Vagina (tissue), 2 donors: ENCODE measurements at regions not wholly inside any gene's neighbourhood (a gene's known extent, or its start where the extent isn't known, plus 50 kb on each side); places are given as distances from the start of the nearest gene placed in this dataset.

ENCODE experiments used
- DNase-seq, 2 donors: peaks; one replicate each; pipeline ENCODE4 v3.0.0-alpha.2; 2017; ENCODE audit errors: extremely low spot score in 2 of 2
- H3K27ac ChIP-seq: fragments of 200-600 bp; sonication (generic); one replicate; pipeline ENCODE4 v1.5.1; 2019
- H3K27me3 ChIP-seq: fragments of 200-600 bp; sonication (generic); one replicate; pipeline ENCODE4 v1.5.1; 2019
- H3K36me3 ChIP-seq, 2 donors: fragments of 200-600 bp; sonication (generic); one replicate each; pipeline ENCODE4 v1.5.1; 2017 to 2019
- H3K4me1 ChIP-seq: fragments of 200-600 bp; sonication (generic); one replicate; pipeline ENCODE4 v1.5.1; 2019
- H3K4me3 ChIP-seq, 2 donors: fragments of 200-600 bp; sonication (generic); 1 replicate in 1 of 2; 2 replicates in 1 of 2; pipeline ENCODE4 v1.5.1; 2016 to 2019
- H3K9me3 ChIP-seq: fragments of 200-600 bp; sonication (generic); one replicate; pipeline ENCODE4 v1.5.1; 2019
- POLR2A ChIP-seq, 2 donors: fragments of 450-650 bp; IDR thresholded peaks; one replicate each; pipeline ENCODE4 v1.6.1; 2017; ENCODE audit warnings: antibody characterized with exemption in 2 of 2, mild to moderate bottlenecking in 2 of 2, moderate library complexity in 2 of 2
- POLR2AphosphoS5 ChIP-seq, 2 donors: sonication (generic); formaldehyde crosslinking; IDR thresholded peaks; one replicate each; pipeline ENCODE4 v1.9.0; 2017; ENCODE audit warnings: antibody characterized with exemption in 2 of 2, mild to moderate bottlenecking in 2 of 2, low read depth in 1 of 2; ENCODE audit not compliant: insufficient read depth in 1 of 2
- intact Hi-C: fragments of 100-400 bp; cut with DNase I; formaldehyde crosslinking; loops from one replicate; pipeline ENCODE4 v1.15.1; 2023
- TF ChIP-seq, protein P1 (sequence below), 3 experiments: fragments of 450-650 bp in 2 of 3; fragments of 200-600 bp in 1 of 3; sonication (generic) in 1 of 3; IDR thresholded peaks; one replicate each; pipeline ENCODE4 v1.5.1; 2017 to 2019; ENCODE audit warnings: antibody characterized with exemption in 3 of 3, mild to moderate bottlenecking in 2 of 3, moderate library complexity in 2 of 3

DNA sequence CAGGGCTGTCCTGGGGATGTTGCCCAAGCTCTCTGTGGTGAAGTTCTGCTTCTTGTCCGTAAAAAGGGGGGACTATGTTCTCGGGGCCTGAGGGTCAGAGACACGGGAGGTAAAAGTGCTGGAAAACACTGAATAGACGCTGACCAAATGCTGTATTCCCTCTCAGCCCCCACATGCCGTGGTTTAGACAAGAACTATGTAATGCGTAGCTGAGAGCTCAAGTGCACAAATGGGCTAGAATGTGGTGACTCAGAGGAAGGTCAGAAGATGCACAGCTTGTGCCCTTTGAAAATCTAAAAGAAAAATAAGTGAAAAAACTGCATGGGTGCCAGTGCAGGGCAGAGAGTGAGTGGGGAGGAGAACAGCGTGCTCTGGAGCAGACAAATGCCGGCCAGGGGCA lies 80.3 kb upstream of the MAP4K4 start:
- intact Hi-C loops: no loop called here
- no peak for DNase-seq
- Histone ChIP-seq H3K4me1 (peaks cover 13% of the 10 kb centered on the region), H3K27me3 (no peaks in the 10 kb centered on the region), H3K9me3 (no peaks in the 10 kb centered on the region), H3K4me3 (no peak overlapping the region), H3K27ac (no peak overlapping the region), H3K36me3 (no peaks in the 10 kb centered on the region)
- no peak for TF ChIP-seq POLR2A (IDR thresholded peaks at IDR 0.05)
- TF ChIP-seq POLR2AphosphoS5 (IDR thresholded peaks at IDR 0.05; ENCODE audit: insufficient read depth in 1 of 2, low read depth in 1 of 2): no peak
- TF ChIP-seq, protein P1, sequence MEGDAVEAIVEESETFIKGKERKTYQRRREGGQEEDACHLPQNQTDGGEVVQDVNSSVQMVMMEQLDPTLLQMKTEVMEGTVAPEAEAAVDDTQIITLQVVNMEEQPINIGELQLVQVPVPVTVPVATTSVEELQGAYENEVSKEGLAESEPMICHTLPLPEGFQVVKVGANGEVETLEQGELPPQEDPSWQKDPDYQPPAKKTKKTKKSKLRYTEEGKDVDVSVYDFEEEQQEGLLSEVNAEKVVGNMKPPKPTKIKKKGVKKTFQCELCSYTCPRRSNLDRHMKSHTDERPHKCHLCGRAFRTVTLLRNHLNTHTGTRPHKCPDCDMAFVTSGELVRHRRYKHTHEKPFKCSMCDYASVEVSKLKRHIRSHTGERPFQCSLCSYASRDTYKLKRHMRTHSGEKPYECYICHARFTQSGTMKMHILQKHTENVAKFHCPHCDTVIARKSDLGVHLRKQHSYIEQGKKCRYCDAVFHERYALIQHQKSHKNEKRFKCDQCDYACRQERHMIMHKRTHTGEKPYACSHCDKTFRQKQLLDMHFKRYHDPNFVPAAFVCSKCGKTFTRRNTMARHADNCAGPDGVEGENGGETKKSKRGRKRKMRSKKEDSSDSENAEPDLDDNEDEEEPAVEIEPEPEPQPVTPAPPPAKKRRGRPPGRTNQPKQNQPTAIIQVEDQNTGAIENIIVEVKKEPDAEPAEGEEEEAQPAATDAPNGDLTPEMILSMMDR (IDR thresholded peaks at IDR 0.05): no peak

DNA sequence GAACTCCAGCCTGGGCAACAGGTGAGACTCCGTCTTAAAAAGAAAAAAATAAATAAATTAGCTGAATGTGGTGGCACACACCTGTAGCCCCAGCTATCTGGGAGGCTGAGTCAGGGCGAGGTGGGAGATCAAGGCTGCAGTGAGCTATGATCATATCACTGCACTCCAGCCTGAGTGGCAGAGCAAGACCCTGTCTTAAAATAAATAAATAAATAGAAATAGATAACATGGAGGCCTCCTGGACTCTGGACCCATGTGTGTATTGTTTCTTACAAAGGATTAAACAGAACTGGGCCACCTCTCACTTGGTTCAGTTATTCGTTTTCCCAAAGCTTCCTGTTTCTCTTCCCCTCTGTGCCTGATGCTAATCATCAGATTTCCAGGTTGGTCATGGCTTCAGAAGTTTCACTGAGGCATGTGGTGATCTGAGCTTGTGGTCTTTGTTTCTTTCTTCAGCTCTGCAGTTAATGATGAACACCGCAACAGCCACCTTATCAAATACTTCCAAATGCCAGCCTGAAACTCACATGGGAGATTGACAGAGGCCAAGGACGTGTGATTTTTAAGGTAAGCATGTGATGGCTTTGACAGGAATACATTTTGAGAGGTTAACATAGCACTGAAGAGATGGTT lies 83.3 kb upstream of the MAP4K4 start:
- TF ChIP-seq, protein P1 (IDR thresholded peaks at IDR 0.05): no peak
- no peak for DNase-seq
- intact Hi-C loops: no loop called here
- Histone ChIP-seq H3K27ac (no peak overlapping the region), H3K27me3 (no peaks in the 10 kb centered on the region), H3K4me3 (no peak overlapping the region), H3K9me3 (no peaks in the 10 kb centered on the region), H3K36me3 (no peaks in the 10 kb centered on the region), H3K4me1 (peaks cover 7% of the 10 kb centered on the region)

DNA sequence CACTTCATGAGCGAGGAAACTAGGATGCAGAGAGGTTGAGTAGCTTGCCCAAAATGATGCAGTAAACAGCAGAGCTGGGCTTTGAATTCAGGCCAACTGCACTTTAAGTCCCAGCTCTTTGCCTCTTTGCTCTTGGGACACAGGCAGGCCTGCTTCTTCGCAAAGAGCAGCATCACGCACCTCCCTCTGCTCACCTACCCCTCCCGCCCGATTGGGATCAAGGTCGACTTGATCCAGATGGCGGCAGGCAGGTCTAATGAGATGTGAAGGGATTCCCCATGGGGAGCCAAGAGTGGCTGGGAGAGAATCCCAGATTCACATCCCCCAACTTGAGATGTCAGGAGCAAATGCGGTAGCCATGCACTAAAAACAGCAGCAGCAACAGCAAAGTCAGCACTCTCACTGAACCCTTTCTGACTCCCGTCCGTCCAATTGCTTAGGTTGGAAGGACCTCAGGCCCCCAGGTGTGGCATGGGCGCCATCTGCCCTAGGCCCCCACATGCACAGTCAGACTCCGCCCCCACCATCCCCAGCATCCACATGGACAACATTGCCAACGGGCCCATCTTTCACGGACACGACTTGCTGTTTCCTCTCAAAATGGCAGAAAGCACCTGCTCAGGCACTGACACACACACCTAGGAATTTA lies 84.3 kb upstream of the MAP4K4 start:
- H3K27ac ChIP-seq: no peak overlapping the region
- no peaks in the 10 kb centered on the region for H3K4me1 ChIP-seq
- H3K4me3 ChIP-seq: no peak overlapping the region
- H3K36me3 ChIP-seq: no peaks in the 10 kb centered on the region
- intact Hi-C loops: no loop called here
- DNase-seq: no peak
- no peaks in the 10 kb centered on the region for H3K27me3 ChIP-seq
- TF ChIP-seq, protein P1 (IDR thresholded peaks at IDR 0.05): no peak
- TF ChIP-seq POLR2A (IDR thresholded peaks at IDR 0.05): no peak
- no peaks in the 10 kb centered on the region for H3K9me3 ChIP-seq

DNA sequence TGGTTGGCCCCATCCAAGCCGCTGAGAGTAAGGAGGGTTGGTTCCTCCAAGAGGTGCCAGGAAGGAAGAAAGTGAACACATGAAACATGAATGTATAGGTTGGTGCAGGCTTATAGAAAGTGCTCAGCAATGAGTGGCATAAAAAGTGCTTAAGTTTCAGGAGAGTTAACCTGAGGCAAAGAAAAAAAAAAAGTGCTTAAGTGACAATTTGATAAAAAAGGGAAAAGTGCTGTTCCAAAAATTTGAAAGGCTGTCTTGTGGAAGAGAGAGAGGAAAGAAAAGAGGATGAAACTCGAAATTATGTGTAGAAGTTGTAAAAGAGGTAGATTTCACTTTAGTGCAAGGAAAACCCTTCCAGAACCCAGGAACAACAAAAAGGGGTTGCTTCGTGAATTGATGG lies 85.5 kb upstream of the MAP4K4 start:
- no peaks in the 10 kb centered on the region for H3K27me3 ChIP-seq
- H3K36me3 ChIP-seq: no peaks in the 10 kb centered on the region
- H3K4me3 ChIP-seq: no peak overlapping the region
- no peak for DNase-seq
- intact Hi-C loops: no loop called here
- TF ChIP-seq, protein P1 (IDR thresholded peaks at IDR 0.05): no peak
- no peak for TF ChIP-seq POLR2A (IDR thresholded peaks at IDR 0.05)
- TF ChIP-seq POLR2AphosphoS5 (IDR thresholded peaks at IDR 0.05; ENCODE audit: insufficient read depth in 1 of 2, low read depth in 1 of 2): no peak
- no peaks in the 10 kb centered on the region for H3K9me3 ChIP-seq
- H3K27ac ChIP-seq: no peak overlapping the region
- no peaks in the 10 kb centered on the region for H3K4me1 ChIP-seq

DNA sequence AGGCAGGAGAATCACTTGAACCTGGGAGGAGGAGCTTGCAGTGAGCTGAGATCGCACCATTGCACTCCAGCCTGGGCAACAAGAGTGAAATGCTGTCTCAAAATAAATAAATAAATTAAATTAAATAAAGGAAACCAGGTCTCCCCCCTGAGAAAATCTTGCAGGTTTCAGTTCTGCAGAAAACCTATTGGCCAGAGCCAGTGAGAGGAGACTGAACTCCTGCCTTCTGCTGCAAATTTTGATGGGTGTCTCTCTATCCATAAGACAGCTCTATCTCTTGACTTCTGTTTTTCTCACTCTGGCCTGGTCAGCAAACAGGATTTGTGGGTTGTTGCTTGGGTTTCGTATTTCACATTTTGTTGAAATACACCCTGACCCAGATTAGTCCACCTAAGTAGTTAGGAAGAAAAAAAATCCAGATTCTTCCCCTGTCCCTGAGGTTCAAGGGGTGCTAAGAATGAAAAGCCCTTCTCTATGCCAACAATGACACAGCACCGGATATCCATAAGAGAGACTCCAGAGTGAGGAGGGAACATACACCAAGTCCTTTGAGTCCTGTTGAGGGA lies 86.7 kb upstream of the MAP4K4 start:
- Histone ChIP-seq H3K27me3 (no peaks in the 10 kb centered on the region), H3K27ac (no peak overlapping the region), H3K36me3 (no peaks in the 10 kb centered on the region), H3K4me3 (no peak overlapping the region), H3K9me3 (no peaks in the 10 kb centered on the region), H3K4me1 (no peaks in the 10 kb centered on the region)
- intact Hi-C loops: no loop called here
- no peak for DNase-seq
- TF ChIP-seq POLR2A (IDR thresholded peaks at IDR 0.05): no peak
- TF ChIP-seq, protein P1 (IDR thresholded peaks at IDR 0.05): no peak
- TF ChIP-seq POLR2AphosphoS5 (IDR thresholded peaks at IDR 0.05; ENCODE audit: insufficient read depth in 1 of 2, low read depth in 1 of 2): no peak
